Prostate gland (tissue), 2 donors: ENCODE measurements at regions not wholly inside any gene's neighbourhood (a gene's known extent, or its start where the extent isn't known, plus 50 kb on each side); places are given as distances from the start of the nearest gene placed in this dataset.

Experiments used
- DNase-seq: peaks from one replicate; pipeline ENCODE4 v3.0.0-alpha.2; 2019; ENCODE audit warnings: low spot score
- H3K27ac ChIP-seq, 2 donors: fragments of 200-600 bp; sonication (generic); 2 replicates each; pipeline ENCODE4 v1.5.1; 2017 to 2019
- H3K27me3 ChIP-seq: fragments of 200-600 bp; sonication (generic); replicated peaks from 2 replicates; pipeline ENCODE4 v1.5.1; 2019; ENCODE audit not compliant: insufficient read depth
- H3K36me3 ChIP-seq, 2 donors: fragments of 200-600 bp; sonication (generic); 1 replicate in 1 of 2; 2 replicates in 1 of 2; pipeline versions ENCODE4 v1.5.1 to v1.8.1; 2017 to 2019
- H3K4me1 ChIP-seq: fragments of 200-600 bp; sonication (generic); replicated peaks from 2 replicates; pipeline ENCODE4 v1.5.1; 2019
- H3K4me3 ChIP-seq, 2 donors: fragments of 200-600 bp; sonication (generic); 2 replicates each; pipeline ENCODE4 v1.5.1; 2017 to 2019
- H3K9me3 ChIP-seq: fragments of 200-600 bp; sonication (generic); 2 replicates; pipeline ENCODE4 v1.5.1; 2017
- POLR2A ChIP-seq: fragments of 450-650 bp; IDR thresholded peaks from one replicate; pipeline ENCODE4 v1.6.1; 2016; ENCODE audit warnings: antibody characterized with exemption, mild to moderate bottlenecking
- POLR2AphosphoS5 ChIP-seq: sonication (generic); formaldehyde crosslinking; IDR thresholded peaks from one replicate; pipeline ENCODE4 v1.6.1; 2017; ENCODE audit warnings: antibody characterized with exemption
- WGBS: methylation state at CpG from one replicate; pipeline ENCODE4 v1.1.5; 2018; 5-methylcytosine and 5-hydroxymethylcytosine counted together
- intact Hi-C: fragments of 100-400 bp; cut with DNase I; formaldehyde crosslinking; loops from one replicate; pipeline ENCODE4 v1.14.2; 2022
- TF ChIP-seq, protein P1 (sequence below), 4 experiments: fragments of 200-600 bp in 2 of 4; fragments of 450-650 bp in 2 of 4; sonication (generic) in 2 of 4; IDR thresholded peaks; 1 replicate in 3 of 4; 2 replicates in 1 of 4; pipeline ENCODE4 v1.5.1; 2016 to 2019; ENCODE audit warnings: antibody characterized with exemption in 4 of 4, mild to moderate bottlenecking in 2 of 4, moderate library complexity in 2 of 4

DNA sequence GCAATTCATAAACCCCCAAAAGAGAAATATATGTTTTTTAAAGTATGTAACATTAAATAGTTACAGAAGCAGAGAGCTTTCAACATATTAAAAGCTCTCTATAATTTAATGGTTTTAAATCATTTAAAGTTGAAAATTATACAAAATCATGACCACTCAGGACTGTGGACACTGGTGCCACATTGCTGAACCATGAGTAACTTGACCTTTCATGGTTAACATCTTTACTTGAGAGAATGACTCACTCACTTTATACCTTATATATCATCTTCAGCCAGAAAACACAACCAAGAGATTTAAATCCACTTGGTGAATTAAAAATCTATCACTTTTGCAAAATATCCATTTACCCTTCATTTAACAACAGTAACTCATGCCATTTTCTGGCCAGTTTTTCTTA is 584.3 kb upstream of the SMIM31 start:
- DNase-seq: no peak
- intact Hi-C loops: no loop called here
- TF ChIP-seq POLR2A (no peak), POLR2AphosphoS5 (no peak)
- TF ChIP-seq, protein P1, sequence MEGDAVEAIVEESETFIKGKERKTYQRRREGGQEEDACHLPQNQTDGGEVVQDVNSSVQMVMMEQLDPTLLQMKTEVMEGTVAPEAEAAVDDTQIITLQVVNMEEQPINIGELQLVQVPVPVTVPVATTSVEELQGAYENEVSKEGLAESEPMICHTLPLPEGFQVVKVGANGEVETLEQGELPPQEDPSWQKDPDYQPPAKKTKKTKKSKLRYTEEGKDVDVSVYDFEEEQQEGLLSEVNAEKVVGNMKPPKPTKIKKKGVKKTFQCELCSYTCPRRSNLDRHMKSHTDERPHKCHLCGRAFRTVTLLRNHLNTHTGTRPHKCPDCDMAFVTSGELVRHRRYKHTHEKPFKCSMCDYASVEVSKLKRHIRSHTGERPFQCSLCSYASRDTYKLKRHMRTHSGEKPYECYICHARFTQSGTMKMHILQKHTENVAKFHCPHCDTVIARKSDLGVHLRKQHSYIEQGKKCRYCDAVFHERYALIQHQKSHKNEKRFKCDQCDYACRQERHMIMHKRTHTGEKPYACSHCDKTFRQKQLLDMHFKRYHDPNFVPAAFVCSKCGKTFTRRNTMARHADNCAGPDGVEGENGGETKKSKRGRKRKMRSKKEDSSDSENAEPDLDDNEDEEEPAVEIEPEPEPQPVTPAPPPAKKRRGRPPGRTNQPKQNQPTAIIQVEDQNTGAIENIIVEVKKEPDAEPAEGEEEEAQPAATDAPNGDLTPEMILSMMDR (IDR thresholded peaks at IDR 0.05): no peak

GRCh38 chr4:164177153-164177552 is 576.8 kb upstream of the SMIM31 start:
- 42% methylated on average over 3 of the region's 3 CpGs for WGBS
- DNase-seq: no peak
- Histone ChIP-seq H3K9me3 (no peaks in the 10 kb centered on the region), H3K4me1 (no peaks in the 10 kb centered on the region), H3K36me3 (no peaks in the 10 kb centered on the region), H3K27me3 (no peaks in the 10 kb centered on the region), H3K4me3 (no peak overlapping the region), H3K27ac (no peak overlapping the region)
- TF ChIP-seq, protein P1 (IDR thresholded peaks at IDR 0.05): no peak
- TF ChIP-seq POLR2A (no peak), POLR2AphosphoS5 (no peak)
- intact Hi-C loops: no loop called here

More for the DNA sequence above, 584.3 kb upstream of the SMIM31 start:
- Histone ChIP-seq H3K4me1 (no peaks in the 10 kb centered on the region), H3K36me3 (no peaks in the 10 kb centered on the region), H3K9me3 (no peaks in the 10 kb centered on the region), H3K27ac (no peak overlapping the region), H3K27me3 (no peaks in the 10 kb centered on the region), H3K4me3 (no peak overlapping the region)

DNA sequence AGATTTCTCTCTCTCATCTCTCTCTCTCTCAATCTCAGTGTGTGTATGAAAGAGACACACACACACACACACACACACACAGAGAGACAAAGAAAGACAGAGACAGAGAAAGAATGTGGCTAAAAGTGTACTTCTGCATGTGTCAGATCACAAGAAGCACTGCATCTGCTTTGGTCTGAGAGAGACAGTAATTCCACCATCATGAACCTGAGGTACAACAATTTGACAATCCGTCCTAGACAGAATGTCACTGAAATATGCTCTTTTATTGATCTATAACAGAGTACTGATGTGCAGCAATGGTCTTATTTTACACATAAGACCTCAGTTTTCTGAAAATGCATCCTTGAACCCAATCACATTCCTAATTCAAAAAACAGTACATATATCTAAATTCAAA is 576.2 kb upstream of the SMIM31 start:
- intact Hi-C loops: no loop called here
- H3K9me3 ChIP-seq: no peaks in the 10 kb centered on the region
- no peak overlapping the region for H3K27ac ChIP-seq
- TF ChIP-seq, protein P1 (IDR thresholded peaks at IDR 0.05): no peak
- no peak for TF ChIP-seq POLR2AphosphoS5
- no peak for TF ChIP-seq POLR2A
- DNase-seq: no peak
- 0% methylated on average over 1 of the region's 1 CpG for WGBS
- no peaks in the 10 kb centered on the region for H3K36me3 ChIP-seq
- no peak overlapping the region for H3K4me3 ChIP-seq
- no peaks in the 10 kb centered on the region for H3K27me3 ChIP-seq
- H3K4me1 ChIP-seq: no peaks in the 10 kb centered on the region

DNA sequence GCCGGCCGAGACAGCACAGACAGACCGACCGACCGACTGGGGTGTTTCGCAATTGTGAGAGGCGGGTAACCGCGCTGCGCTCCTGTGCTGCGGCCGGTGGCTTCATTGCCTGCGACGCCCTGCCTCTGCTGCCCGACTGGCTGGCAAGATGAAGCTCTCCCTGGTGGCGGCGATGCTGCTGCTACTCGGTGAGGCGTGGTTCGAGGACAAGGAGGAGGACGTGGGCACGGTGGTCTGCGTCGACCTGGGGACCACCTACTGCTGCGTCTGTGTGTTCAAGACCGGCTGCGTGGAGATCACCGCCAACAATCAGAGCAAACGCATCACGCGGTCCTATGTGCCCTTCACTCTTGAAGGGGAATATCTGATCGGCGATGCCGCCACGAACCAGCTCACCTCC is 565.7 kb upstream of the SMIM31 start:
- no peaks in the 10 kb centered on the region for H3K4me1 ChIP-seq
- TF ChIP-seq, protein P1 (IDR thresholded peaks at IDR 0.05): no peak
- no peak for TF ChIP-seq POLR2A
- 95% methylated on average over 35 of the region's 35 CpGs for WGBS
- H3K4me3 ChIP-seq: no peak overlapping the region
- H3K9me3 ChIP-seq: no peaks in the 10 kb centered on the region
- no peaks in the 10 kb centered on the region for H3K27me3 ChIP-seq
- no peak overlapping the region for H3K27ac ChIP-seq
- no peaks in the 10 kb centered on the region for H3K36me3 ChIP-seq
- intact Hi-C loops: no loop called here
- no peak for DNase-seq

DNA sequence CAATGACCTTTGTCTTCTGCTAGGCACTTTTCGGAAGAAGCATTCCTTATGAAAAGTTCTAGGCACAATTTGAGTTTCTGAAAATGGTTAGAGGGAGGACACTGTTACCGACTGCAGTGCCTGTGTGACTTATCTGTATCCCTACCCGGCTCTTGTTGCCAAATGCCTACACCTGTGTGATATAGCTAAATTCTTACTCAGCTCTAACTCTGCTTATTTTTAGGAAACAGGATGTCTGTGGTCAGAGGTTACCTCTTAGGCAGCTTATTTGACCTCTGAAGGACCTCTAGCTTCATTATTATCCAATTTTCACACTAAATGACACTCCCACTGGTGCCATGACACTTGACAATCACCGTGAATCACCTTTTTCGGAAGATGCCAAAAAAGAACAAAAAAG is 561.1 kb upstream of the SMIM31 start:
- TF ChIP-seq, protein P1 (IDR thresholded peaks at IDR 0.05): no peak
- TF ChIP-seq POLR2A (no peak), POLR2AphosphoS5 (no peak)
- intact Hi-C loops: no loop called here
- H3K9me3 ChIP-seq: no peaks in the 10 kb centered on the region
- no peaks in the 10 kb centered on the region for H3K27me3 ChIP-seq
- H3K27ac ChIP-seq: no peak overlapping the region
- no peak overlapping the region for H3K4me3 ChIP-seq
- H3K36me3 ChIP-seq: no peaks in the 10 kb centered on the region
- DNase-seq: no peak
- WGBS: 90% methylated on average over 5 of the region's 5 CpGs
- H3K4me1 ChIP-seq: no peaks in the 10 kb centered on the region
